ENCODE measurements at regions not wholly inside any gene's neighbourhood (a gene's known extent, or its start where the extent isn't known, plus 50 kb on each side); places are given as distances from the start of the nearest gene placed in this dataset.

DNA sequence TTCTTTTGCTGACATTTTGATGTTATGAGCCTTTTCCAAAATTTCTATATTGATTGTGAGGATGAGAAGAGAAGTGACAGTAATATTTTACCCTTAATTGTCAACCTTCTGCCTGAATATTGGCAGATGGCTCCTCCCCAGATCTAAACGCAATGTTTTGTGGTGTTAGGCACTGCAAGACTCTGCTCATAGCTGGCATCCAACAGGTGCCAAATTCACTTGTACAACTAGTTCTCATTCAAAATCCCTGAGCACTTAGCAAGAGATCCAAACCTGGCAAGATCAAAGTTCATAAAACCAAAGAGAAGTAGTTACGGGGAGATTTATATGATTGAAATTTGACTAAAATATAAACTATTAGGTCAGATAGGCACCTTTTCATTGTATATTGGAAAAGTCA lies 901.7 kb upstream of the INTU start:
- Histone ChIP-seq H3K9me3 (ENCODE audit: control insufficient read depth, insufficient read depth, low read depth, low read length) (no peaks in the 10 kb centered on the region), H3K4me3 (replicated peaks in 1 of 4; ENCODE audit: control extremely low read depth in 1 of 4, insufficient read depth in 1 of 4, low read depth in 3 of 4, low read length in 4 of 4) (no peak overlapping the region), H4K20me1 (ENCODE audit: control insufficient read depth, extremely low read depth, insufficient read depth, low read length) (no peaks in the 10 kb centered on the region), H3K27ac (ENCODE audit: insufficient read depth, low read length) (no peak overlapping the region), H3K79me2 (ENCODE audit: control insufficient read depth, insufficient read depth, low read length) (no peaks in the 10 kb centered on the region), H3K4me2 (ENCODE audit: extremely low read depth, insufficient read depth, low read length) (no peak overlapping the region), H3K9ac (ENCODE audit: insufficient read depth, low read length) (no peak overlapping the region), H3K36me3 (ENCODE audit: control insufficient read depth, insufficient read depth, low read length) (no peaks in the 10 kb centered on the region), H2AFZ (ENCODE audit: low read length) (no peak overlapping the region), H3K27me3 (ENCODE audit: control insufficient read depth, insufficient read depth, low read length) (no peaks in the 10 kb centered on the region), H3K4me1 (ENCODE audit: control insufficient read depth, extremely low read depth, insufficient read depth, low read length) (no peaks in the 10 kb centered on the region)
- TF ChIP-seq EZH2 (IDR thresholded peaks at IDR 0.05; ENCODE audit: low read length, missing control alignments), result no peak
- TF ChIP-seq, protein P1, sequence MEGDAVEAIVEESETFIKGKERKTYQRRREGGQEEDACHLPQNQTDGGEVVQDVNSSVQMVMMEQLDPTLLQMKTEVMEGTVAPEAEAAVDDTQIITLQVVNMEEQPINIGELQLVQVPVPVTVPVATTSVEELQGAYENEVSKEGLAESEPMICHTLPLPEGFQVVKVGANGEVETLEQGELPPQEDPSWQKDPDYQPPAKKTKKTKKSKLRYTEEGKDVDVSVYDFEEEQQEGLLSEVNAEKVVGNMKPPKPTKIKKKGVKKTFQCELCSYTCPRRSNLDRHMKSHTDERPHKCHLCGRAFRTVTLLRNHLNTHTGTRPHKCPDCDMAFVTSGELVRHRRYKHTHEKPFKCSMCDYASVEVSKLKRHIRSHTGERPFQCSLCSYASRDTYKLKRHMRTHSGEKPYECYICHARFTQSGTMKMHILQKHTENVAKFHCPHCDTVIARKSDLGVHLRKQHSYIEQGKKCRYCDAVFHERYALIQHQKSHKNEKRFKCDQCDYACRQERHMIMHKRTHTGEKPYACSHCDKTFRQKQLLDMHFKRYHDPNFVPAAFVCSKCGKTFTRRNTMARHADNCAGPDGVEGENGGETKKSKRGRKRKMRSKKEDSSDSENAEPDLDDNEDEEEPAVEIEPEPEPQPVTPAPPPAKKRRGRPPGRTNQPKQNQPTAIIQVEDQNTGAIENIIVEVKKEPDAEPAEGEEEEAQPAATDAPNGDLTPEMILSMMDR (conservative IDR thresholded peaks at IDR 0.05 in 1 of 2, IDR thresholded peaks at IDR 0.05 in 1 of 2; ENCODE audit: low read depth in 1 of 2, low read length in 2 of 2), result no peak
- no peak for DNase-seq (ENCODE audit: low read depth in 2 of 2)

DNA sequence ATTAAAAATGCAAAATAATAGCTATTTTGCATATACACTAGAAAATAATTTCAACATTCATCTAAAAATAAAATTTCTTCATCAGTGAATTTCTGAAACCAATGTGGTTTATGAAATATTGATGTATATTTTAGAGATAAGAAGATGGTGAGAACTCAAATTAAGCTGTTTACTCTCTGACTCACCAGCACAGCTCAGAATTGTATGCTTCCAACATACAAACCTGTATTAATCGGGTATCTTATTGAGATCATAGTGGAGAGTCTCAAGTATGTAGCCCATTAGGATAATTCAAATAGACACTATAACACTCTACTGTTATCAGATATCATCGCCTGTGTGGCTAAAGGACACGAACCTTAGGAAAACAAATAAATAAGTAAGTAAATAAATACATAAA lies 899.5 kb upstream of the INTU start:
- H3K9me3 ChIP-seq (ENCODE audit: control insufficient read depth, insufficient read depth, low read depth, low read length), result no peaks in the 10 kb centered on the region
- peak; percentile 7 to 29 for DNase-seq (ENCODE audit: low read depth in 2 of 2)
- H3K4me1 ChIP-seq (ENCODE audit: control insufficient read depth, extremely low read depth, insufficient read depth, low read length), result no peaks in the 10 kb centered on the region
- H3K27me3 ChIP-seq (ENCODE audit: control insufficient read depth, insufficient read depth, low read length), result no peaks in the 10 kb centered on the region
- H3K79me2 ChIP-seq (ENCODE audit: control insufficient read depth, insufficient read depth, low read length), result no peaks in the 10 kb centered on the region
- no peak overlapping the region for H3K4me3 ChIP-seq (replicated peaks in 1 of 4; ENCODE audit: control extremely low read depth in 1 of 4, insufficient read depth in 1 of 4, low read depth in 3 of 4, low read length in 4 of 4)
- no peak overlapping the region for H3K27ac ChIP-seq (ENCODE audit: insufficient read depth, low read length)
- no peak for TF ChIP-seq EZH2 (IDR thresholded peaks at IDR 0.05; ENCODE audit: low read length, missing control alignments)
- TF ChIP-seq, protein P1 (conservative IDR thresholded peaks at IDR 0.05 in 1 of 2, IDR thresholded peaks at IDR 0.05 in 1 of 2; ENCODE audit: low read depth in 1 of 2, low read length in 2 of 2), result no peak
- H3K9ac ChIP-seq (ENCODE audit: insufficient read depth, low read length), result no peak overlapping the region
- no peak overlapping the region for H2AFZ ChIP-seq (ENCODE audit: low read length)
- no peaks in the 10 kb centered on the region for H3K36me3 ChIP-seq (ENCODE audit: control insufficient read depth, insufficient read depth, low read length)
- H3K4me2 ChIP-seq (ENCODE audit: extremely low read depth, insufficient read depth, low read length), result no peak overlapping the region
- H4K20me1 ChIP-seq (ENCODE audit: control insufficient read depth, extremely low read depth, insufficient read depth, low read length), result no peaks in the 10 kb centered on the region

DNA sequence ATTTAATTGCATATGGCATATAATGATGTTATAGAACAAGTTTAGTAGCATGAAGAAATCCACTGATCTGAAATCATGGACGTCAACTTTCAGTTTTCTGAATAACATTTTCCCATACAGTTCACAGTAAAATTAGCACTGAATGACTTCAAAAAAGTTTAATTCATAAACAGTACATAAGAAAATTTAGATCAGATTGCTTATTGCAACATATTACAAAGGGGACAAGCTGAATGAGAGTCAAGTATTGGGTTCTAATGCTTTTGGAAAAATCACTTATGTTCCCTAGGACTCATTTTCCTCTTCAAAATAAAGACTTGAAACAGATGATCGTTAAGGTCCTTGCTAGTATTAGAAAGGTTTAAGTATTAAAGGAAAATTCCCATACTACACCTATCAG lies 898.3 kb upstream of the INTU start:
- H3K27ac ChIP-seq (ENCODE audit: insufficient read depth, low read length), result no peak overlapping the region
- TF ChIP-seq, protein P1 (conservative IDR thresholded peaks at IDR 0.05 in 1 of 2, IDR thresholded peaks at IDR 0.05 in 1 of 2; ENCODE audit: low read depth in 1 of 2, low read length in 2 of 2), result no peak
- no peak for TF ChIP-seq EZH2 (IDR thresholded peaks at IDR 0.05; ENCODE audit: low read length, missing control alignments)
- H3K4me1 ChIP-seq (ENCODE audit: control insufficient read depth, extremely low read depth, insufficient read depth, low read length), result no peaks in the 10 kb centered on the region
- no peak overlapping the region for H3K9ac ChIP-seq (ENCODE audit: insufficient read depth, low read length)
- no peaks in the 10 kb centered on the region for H3K36me3 ChIP-seq (ENCODE audit: control insufficient read depth, insufficient read depth, low read length)
- no peaks in the 10 kb centered on the region for H4K20me1 ChIP-seq (ENCODE audit: control insufficient read depth, extremely low read depth, insufficient read depth, low read length)
- no peaks in the 10 kb centered on the region for H3K9me3 ChIP-seq (ENCODE audit: control insufficient read depth, insufficient read depth, low read depth, low read length)
- H3K79me2 ChIP-seq (ENCODE audit: control insufficient read depth, insufficient read depth, low read length), result no peaks in the 10 kb centered on the region
- H3K27me3 ChIP-seq (ENCODE audit: control insufficient read depth, insufficient read depth, low read length), result no peaks in the 10 kb centered on the region
- no peak for DNase-seq (ENCODE audit: low read depth in 2 of 2)
- H3K4me3 ChIP-seq (replicated peaks in 1 of 4; ENCODE audit: control extremely low read depth in 1 of 4, insufficient read depth in 1 of 4, low read depth in 3 of 4, low read length in 4 of 4), result no peak overlapping the region
- no peak overlapping the region for H2AFZ ChIP-seq (ENCODE audit: low read length)
- H3K4me2 ChIP-seq (ENCODE audit: extremely low read depth, insufficient read depth, low read length), result no peak overlapping the region

Data from fibroblast of lung (primary cell).